H9 (cell line): ENCODE measurements at regions not wholly inside any gene's neighbourhood (a gene's known extent, or its start where the extent isn't known, plus 50 kb on each side); places are given as distances from the start of the nearest gene placed in this dataset.

Source experiments
- DNase-seq: peaks from one replicate; pipeline ENCODE4 v3.0.0-alpha.2; 2017
- H2AFZ ChIP-seq: one replicate; pipeline ENCODE4 v1.6.1; 2013; ENCODE audit warnings: mild to moderate bottlenecking, low read length, control low read depth, moderate library complexity
- H2AK5ac ChIP-seq: 2 replicates; pipeline ENCODE4 v1.6.1; 2013; ENCODE audit warnings: low read length, control low read depth, mixed read lengths; ENCODE audit not compliant: insufficient read length
- H2BK120ac ChIP-seq: one replicate; pipeline ENCODE4 v1.6.1; 2013; ENCODE audit warnings: low read depth, mild to moderate bottlenecking, low read length, control low read depth, inconsistent platforms; ENCODE audit not compliant: poor library complexity, severe bottlenecking
- H2BK12ac ChIP-seq: 2 replicates; pipeline ENCODE4 v1.6.1; 2013; ENCODE audit warnings: low read length, control low read depth, mixed read lengths, low read depth; ENCODE audit not compliant: insufficient read length
- H2BK15ac ChIP-seq: 2 replicates; pipeline ENCODE4 v1.6.1; 2013; ENCODE audit warnings: low read depth, low read length, control low read depth
- H2BK20ac ChIP-seq: one replicate; pipeline ENCODE4 v1.6.1; 2013; ENCODE audit warnings: low read depth, mild to moderate bottlenecking, low read length, control low read depth, inconsistent platforms; ENCODE audit not compliant: poor library complexity, severe bottlenecking
- H2BK5ac ChIP-seq: 2 replicates; pipeline ENCODE4 v1.6.1; 2013; ENCODE audit warnings: low read length, control low read depth, mixed read lengths; ENCODE audit not compliant: insufficient read length
- H3K14ac ChIP-seq: 2 replicates; pipeline ENCODE4 v1.6.1; 2013; ENCODE audit warnings: low read length, control low read depth; ENCODE audit not compliant: insufficient read depth
- H3K18ac ChIP-seq: 2 replicates; pipeline ENCODE4 v1.6.1; 2013; ENCODE audit warnings: low read depth, mild to moderate bottlenecking, mixed read lengths, low read length, control low read depth; ENCODE audit not compliant: insufficient read length
- H3K23ac ChIP-seq: 2 replicates; pipeline ENCODE4 v1.6.1; 2013; ENCODE audit warnings: low read length, control low read depth, mixed read lengths, low read depth; ENCODE audit not compliant: insufficient read length
- H3K23me2 ChIP-seq: 2 replicates; pipeline ENCODE4 v1.6.1; 2013; ENCODE audit warnings: low read depth, mild to moderate bottlenecking, mixed read lengths, low read length, control low read depth; ENCODE audit not compliant: insufficient read length, poor library complexity, severe bottlenecking
- H3K27ac ChIP-seq: 2 replicates; pipeline ENCODE4 v1.5.1; 2013; ENCODE audit warnings: low read length, control low read depth, mixed read lengths, low read depth; ENCODE audit not compliant: insufficient read length
- H3K27me3 ChIP-seq: 2 replicates; pipeline ENCODE4 v1.6.1; 2013; ENCODE audit warnings: low read length, control low read depth, inconsistent platforms; ENCODE audit not compliant: insufficient read depth
- H3K4ac ChIP-seq: 2 replicates; pipeline ENCODE4 v1.6.1; 2013; ENCODE audit warnings: low read depth, mild to moderate bottlenecking, control low read depth, inconsistent platforms, low read length, moderate library complexity
- H3K4me1 ChIP-seq: 2 replicates; pipeline ENCODE4 v1.6.1; 2013; ENCODE audit warnings: low read length, control low read depth, inconsistent platforms; ENCODE audit not compliant: insufficient read depth
- H3K4me2 ChIP-seq: 2 replicates; pipeline ENCODE4 v1.6.1; 2013; ENCODE audit warnings: low read length, control low read depth, mixed read lengths; ENCODE audit not compliant: insufficient read length, insufficient read depth
- H3K56ac ChIP-seq: 2 replicates; pipeline ENCODE4 v1.6.1; 2013; ENCODE audit warnings: low read depth, mild to moderate bottlenecking, mixed read lengths, low read length, control low read depth; ENCODE audit not compliant: insufficient read length
- H3K79me1 ChIP-seq: 2 replicates; pipeline ENCODE4 v1.6.1; 2013; ENCODE audit warnings: low read depth, mild to moderate bottlenecking, moderate library complexity, low read length, control low read depth, inconsistent platforms; ENCODE audit not compliant: insufficient read depth, poor library complexity, severe bottlenecking
- H3K79me2 ChIP-seq: 2 replicates; pipeline ENCODE4 v1.6.1; 2013; ENCODE audit warnings: low read length, control low read depth, inconsistent platforms; ENCODE audit not compliant: insufficient read depth
- H3K9ac ChIP-seq: 2 replicates; pipeline ENCODE4 v1.6.1; 2013; ENCODE audit warnings: low read length, control low read depth, mixed read lengths; ENCODE audit not compliant: insufficient read length; ENCODE audit errors: extremely low read depth
- H3K9me3 ChIP-seq: one replicate; pipeline ENCODE4 v1.6.1; 2013; ENCODE audit warnings: low read depth, low read length, inconsistent platforms; ENCODE audit not compliant: control insufficient read depth
- H3T11ph ChIP-seq: one replicate; pipeline ENCODE4 v1.6.1; 2013; ENCODE audit warnings: mild to moderate bottlenecking, low read length, control low read depth, inconsistent platforms
- H4K20me1 ChIP-seq: one replicate; pipeline ENCODE4 v1.6.1; 2013; ENCODE audit not compliant: control insufficient read depth, insufficient read length, insufficient read depth
- H4K5ac ChIP-seq: 2 replicates; pipeline ENCODE4 v1.6.1; 2013; ENCODE audit warnings: low read depth, mild to moderate bottlenecking, mixed read lengths, low read length, control low read depth; ENCODE audit not compliant: insufficient read length
- H4K8ac ChIP-seq: replicated peaks from 2 replicates; pipeline ENCODE4 v1.6.1; 2013; ENCODE audit warnings: low read length, control low read depth, mixed read lengths, low read depth; ENCODE audit not compliant: insufficient read length
- H4K91ac ChIP-seq: 2 replicates; pipeline ENCODE4 v1.6.1; 2013; ENCODE audit warnings: low read depth, mild to moderate bottlenecking, moderate library complexity, mixed read lengths, low read length, control low read depth; ENCODE audit not compliant: insufficient read length
- H3K27ac Mint-ChIP-seq, 3 experiments: 2 replicates in 2 of 3; 3 replicates in 1 of 3; pipeline ENCODE4 v1.8.0; 2020 to 2021; ENCODE audit warnings: mixed read lengths in 3 of 3, mild to moderate bottlenecking in 1 of 3, moderate library complexity in 1 of 3
- H3K27me3 Mint-ChIP-seq: 2 replicates; pipeline ENCODE4 v1.8.0; 2021; ENCODE audit warnings: low read depth, mild to moderate bottlenecking, moderate library complexity, mixed read lengths
- H3K36me3 Mint-ChIP-seq, 3 experiments: 2 replicates in 2 of 3; 3 replicates in 1 of 3; pipeline ENCODE4 v1.8.0; 2020 to 2021; ENCODE audit warnings: low read depth in 3 of 3, mixed read lengths in 3 of 3; ENCODE audit not compliant: insufficient read depth in 1 of 3
- H3K4me1 Mint-ChIP-seq, 2 experiments: 2 replicates each; pipeline ENCODE4 v1.8.0; 2020; ENCODE audit warnings: mixed read lengths in 2 of 2
- H3K4me3 Mint-ChIP-seq, 2 experiments: 2 replicates in 1 of 2; 3 replicates in 1 of 2; pipeline ENCODE4 v1.8.0; 2020 to 2021; ENCODE audit warnings: mild to moderate bottlenecking in 2 of 2, mixed read lengths in 2 of 2, moderate library complexity in 1 of 2
- H3K9me3 Mint-ChIP-seq, 2 experiments: 2 replicates in 1 of 2; 3 replicates in 1 of 2; pipeline ENCODE4 v1.8.0; 2020; ENCODE audit warnings: mild to moderate bottlenecking in 2 of 2, mixed read lengths in 2 of 2, moderate library complexity in 1 of 2
- WGBS: extraction: QIAGEN DNeasy Blood & Tissue Kit; methylation state at CpG from one replicate; pipeline ENCODE4 v1.1.7; 2013; ENCODE audit warnings: missing lambda C conversion rate, low lambda C conversion rate, mixed read lengths; ENCODE audit not compliant: insufficient read length; ENCODE audit errors: extremely low coverage; 5-methylcytosine and 5-hydroxymethylcytosine counted together
- TF ChIP-seq, protein P1 (sequence below): fragments of 200-600 bp; sonication (generic); conservative IDR thresholded peaks from 3 replicates; pipeline ENCODE4 v1.8.0; 2021; ENCODE audit warnings: antibody characterized with exemption, mild to moderate bottlenecking

DNA sequence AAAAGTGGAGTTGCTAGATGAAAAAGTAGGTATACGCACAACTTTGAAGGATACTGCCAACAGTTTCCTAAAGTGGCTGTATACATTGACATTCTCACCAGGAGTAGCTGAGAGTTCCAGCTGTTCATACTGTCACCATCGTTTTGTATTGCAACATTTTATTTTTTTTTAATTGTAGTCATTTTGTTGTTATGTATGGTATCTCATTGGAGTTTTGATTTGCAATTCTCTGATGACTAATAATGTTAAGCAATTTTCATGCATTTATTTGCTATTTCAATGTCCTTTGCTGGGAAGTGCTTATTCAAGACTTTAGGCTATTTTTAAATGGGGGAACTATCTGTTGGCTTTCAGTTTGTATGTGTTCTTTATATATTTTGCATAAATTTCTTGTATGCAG, 185.1 kb upstream of the TGFBR2 start:
- H3K23ac ChIP-seq: no peak overlapping the region
- no peak overlapping the region for H3K14ac ChIP-seq
- TF ChIP-seq, protein P1, sequence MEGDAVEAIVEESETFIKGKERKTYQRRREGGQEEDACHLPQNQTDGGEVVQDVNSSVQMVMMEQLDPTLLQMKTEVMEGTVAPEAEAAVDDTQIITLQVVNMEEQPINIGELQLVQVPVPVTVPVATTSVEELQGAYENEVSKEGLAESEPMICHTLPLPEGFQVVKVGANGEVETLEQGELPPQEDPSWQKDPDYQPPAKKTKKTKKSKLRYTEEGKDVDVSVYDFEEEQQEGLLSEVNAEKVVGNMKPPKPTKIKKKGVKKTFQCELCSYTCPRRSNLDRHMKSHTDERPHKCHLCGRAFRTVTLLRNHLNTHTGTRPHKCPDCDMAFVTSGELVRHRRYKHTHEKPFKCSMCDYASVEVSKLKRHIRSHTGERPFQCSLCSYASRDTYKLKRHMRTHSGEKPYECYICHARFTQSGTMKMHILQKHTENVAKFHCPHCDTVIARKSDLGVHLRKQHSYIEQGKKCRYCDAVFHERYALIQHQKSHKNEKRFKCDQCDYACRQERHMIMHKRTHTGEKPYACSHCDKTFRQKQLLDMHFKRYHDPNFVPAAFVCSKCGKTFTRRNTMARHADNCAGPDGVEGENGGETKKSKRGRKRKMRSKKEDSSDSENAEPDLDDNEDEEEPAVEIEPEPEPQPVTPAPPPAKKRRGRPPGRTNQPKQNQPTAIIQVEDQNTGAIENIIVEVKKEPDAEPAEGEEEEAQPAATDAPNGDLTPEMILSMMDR: no peak
- no peak overlapping the region for H2BK120ac ChIP-seq
- H2AFZ ChIP-seq: no peak overlapping the region
- no peaks in the 10 kb centered on the region for H3K27me3 ChIP-seq
- no peaks in the 10 kb centered on the region for H3K4me1 ChIP-seq
- no peak for DNase-seq
- Mint-ChIP-seq H3K27me3 (no peaks in the 10 kb centered on the region), H3K9me3 (no peaks in the 10 kb centered on the region), H3K4me3 (no peak overlapping the region), H3K4me1 (peaks cover 2% of the 10 kb centered on the region in 2 experiments; a peak in 1 of 4 replicates), H3K36me3 (no peaks in the 10 kb centered on the region), H3K27ac (no peak overlapping the region)
- H3T11ph ChIP-seq: no peak overlapping the region
- no peak overlapping the region for H3K4me2 ChIP-seq
- H3K9ac ChIP-seq: no peak overlapping the region
- no peak overlapping the region for H4K8ac ChIP-seq
- no peak overlapping the region for H3K4ac ChIP-seq
- H4K5ac ChIP-seq: no peak overlapping the region
- WGBS: no CpG with 5 or more reads among the region's 2 CpGs
- H2BK15ac ChIP-seq: no peak overlapping the region
- no peak overlapping the region for H2BK12ac ChIP-seq
- no peaks in the 10 kb centered on the region for H3K79me2 ChIP-seq
- H2AK5ac ChIP-seq: no peak overlapping the region
- H3K79me1 ChIP-seq: no peaks in the 10 kb centered on the region
- no peak overlapping the region for H2BK20ac ChIP-seq
- H3K18ac ChIP-seq: no peak overlapping the region
- no peak overlapping the region for H3K27ac ChIP-seq
- H3K23me2 ChIP-seq: no peaks in the 10 kb centered on the region
- no peak overlapping the region for H4K91ac ChIP-seq
- H3K9me3 ChIP-seq: no peaks in the 10 kb centered on the region
- no peaks in the 10 kb centered on the region for H4K20me1 ChIP-seq
- no peak overlapping the region for H3K56ac ChIP-seq
- no peak overlapping the region for H2BK5ac ChIP-seq
